ENCODE measurements at regions not wholly inside any gene's neighbourhood (a gene's known extent, or its start where the extent isn't known, plus 50 kb on each side); places are given as distances from the start of the nearest gene placed in this dataset.

DNA sequence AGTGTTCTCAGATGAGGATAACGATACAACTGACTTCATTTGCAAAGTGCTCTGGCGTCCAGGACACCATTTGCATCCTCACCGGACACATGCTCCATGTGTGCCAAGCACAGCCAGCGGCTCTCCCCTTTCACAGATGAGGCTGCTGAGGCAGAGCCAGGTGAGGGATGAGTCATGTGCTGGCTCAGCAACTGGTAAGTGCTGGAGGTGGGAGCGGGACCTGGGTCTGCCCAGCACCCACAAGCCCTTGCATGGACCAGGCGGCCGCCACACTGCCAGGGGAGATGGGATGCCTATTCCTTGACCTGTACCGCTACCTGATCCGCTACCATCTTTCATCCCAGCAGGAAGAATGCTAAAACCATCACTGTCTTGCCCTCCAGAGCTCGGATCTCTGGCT, 86.2 kb upstream of the ASB18 start:
- TF ChIP-seq, protein P1, sequence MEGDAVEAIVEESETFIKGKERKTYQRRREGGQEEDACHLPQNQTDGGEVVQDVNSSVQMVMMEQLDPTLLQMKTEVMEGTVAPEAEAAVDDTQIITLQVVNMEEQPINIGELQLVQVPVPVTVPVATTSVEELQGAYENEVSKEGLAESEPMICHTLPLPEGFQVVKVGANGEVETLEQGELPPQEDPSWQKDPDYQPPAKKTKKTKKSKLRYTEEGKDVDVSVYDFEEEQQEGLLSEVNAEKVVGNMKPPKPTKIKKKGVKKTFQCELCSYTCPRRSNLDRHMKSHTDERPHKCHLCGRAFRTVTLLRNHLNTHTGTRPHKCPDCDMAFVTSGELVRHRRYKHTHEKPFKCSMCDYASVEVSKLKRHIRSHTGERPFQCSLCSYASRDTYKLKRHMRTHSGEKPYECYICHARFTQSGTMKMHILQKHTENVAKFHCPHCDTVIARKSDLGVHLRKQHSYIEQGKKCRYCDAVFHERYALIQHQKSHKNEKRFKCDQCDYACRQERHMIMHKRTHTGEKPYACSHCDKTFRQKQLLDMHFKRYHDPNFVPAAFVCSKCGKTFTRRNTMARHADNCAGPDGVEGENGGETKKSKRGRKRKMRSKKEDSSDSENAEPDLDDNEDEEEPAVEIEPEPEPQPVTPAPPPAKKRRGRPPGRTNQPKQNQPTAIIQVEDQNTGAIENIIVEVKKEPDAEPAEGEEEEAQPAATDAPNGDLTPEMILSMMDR (IDR thresholded peaks at IDR 0.05), result no peak
- no peak for TF ChIP-seq EZH2 (IDR thresholded peaks at IDR 0.05; ENCODE audit: borderline replicate concordance, insufficient read depth, low read depth, low read length, poor library complexity, severe bottlenecking)

All from B cell (primary cell).